DOHH2 (cell line): ENCODE measurements at regions not wholly inside any gene's neighbourhood (a gene's known extent, or its start where the extent isn't known, plus 50 kb on each side); places are given as distances from the start of the nearest gene placed in this dataset.

Experiments
- EZH2phosphoT487 ChIP-seq: fragments of 200-600 bp; sonication (generic); IDR thresholded peaks from 2 replicates; pipeline ENCODE4 v1.6.1; 2017; ENCODE audit warnings: borderline replicate concordance, mild to moderate bottlenecking, antibody characterized with exemption, low read length, moderate library complexity, mixed read lengths
- TF ChIP-seq, protein P1 (sequence below): fragments of 200-600 bp; sonication (generic); IDR thresholded peaks from one replicate; pipeline ENCODE4 v1.5.1; 2014; ENCODE audit warnings: antibody characterized with exemption, mild to moderate bottlenecking, low read depth, low read length; ENCODE audit not compliant: poor library complexity, severe bottlenecking

- TF ChIP-seq, protein P1, sequence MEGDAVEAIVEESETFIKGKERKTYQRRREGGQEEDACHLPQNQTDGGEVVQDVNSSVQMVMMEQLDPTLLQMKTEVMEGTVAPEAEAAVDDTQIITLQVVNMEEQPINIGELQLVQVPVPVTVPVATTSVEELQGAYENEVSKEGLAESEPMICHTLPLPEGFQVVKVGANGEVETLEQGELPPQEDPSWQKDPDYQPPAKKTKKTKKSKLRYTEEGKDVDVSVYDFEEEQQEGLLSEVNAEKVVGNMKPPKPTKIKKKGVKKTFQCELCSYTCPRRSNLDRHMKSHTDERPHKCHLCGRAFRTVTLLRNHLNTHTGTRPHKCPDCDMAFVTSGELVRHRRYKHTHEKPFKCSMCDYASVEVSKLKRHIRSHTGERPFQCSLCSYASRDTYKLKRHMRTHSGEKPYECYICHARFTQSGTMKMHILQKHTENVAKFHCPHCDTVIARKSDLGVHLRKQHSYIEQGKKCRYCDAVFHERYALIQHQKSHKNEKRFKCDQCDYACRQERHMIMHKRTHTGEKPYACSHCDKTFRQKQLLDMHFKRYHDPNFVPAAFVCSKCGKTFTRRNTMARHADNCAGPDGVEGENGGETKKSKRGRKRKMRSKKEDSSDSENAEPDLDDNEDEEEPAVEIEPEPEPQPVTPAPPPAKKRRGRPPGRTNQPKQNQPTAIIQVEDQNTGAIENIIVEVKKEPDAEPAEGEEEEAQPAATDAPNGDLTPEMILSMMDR, result no peak
- TF ChIP-seq EZH2phosphoT487, result no peak
Measured at GRCh38 chr3:139106013-139106932, 61.6 kb upstream of the PRR23C start.
